Left kidney (tissue), 1 donor: ENCODE measurements at regions not wholly inside any gene's neighbourhood (a gene's known extent, or its start where the extent isn't known, plus 50 kb on each side); places are given as distances from the start of the nearest gene placed in this dataset.

Experiments used
- DNase-seq: peaks from one replicate; pipeline ENCODE4 v3.0.0-alpha.2; 2013

GRCh38 chrX:69110116-69110530 is 55.1 kb downstream of the PJA1 start:
- DNase-seq: no peak

- no peak for DNase-seq
These were observed 55.5 kb downstream of the PJA1 start for GRCh38 chrX:69109706-69110105.

GRCh38 chrX:69109036-69109663 is 56.1 kb downstream of the PJA1 start:
- no peak for DNase-seq

GRCh38 chrX:69107747-69108401 is 57.4 kb downstream of the PJA1 start:
- no peak for DNase-seq

GRCh38 chrX:69107231-69107739 is 58.0 kb downstream of the PJA1 start:
- peak; percentile 74 for DNase-seq

GRCh38 chrX:69104756-69105434 is 60.4 kb downstream of the PJA1 start:
- no peak for DNase-seq

- no peak for DNase-seq
These were observed 61.7 kb downstream of the PJA1 start for GRCh38 chrX:69103539-69103938.

GRCh38 chrX:69102612-69103194 is 62.5 kb downstream of the PJA1 start:
- no peak for DNase-seq

- DNase-seq: no peak
These were observed 63.5 kb downstream of the PJA1 start for GRCh38 chrX:69101683-69102251.

- no peak for DNase-seq
These were observed 64.8 kb downstream of the PJA1 start for GRCh38 chrX:69100478-69100877.

- DNase-seq: no peak
These were observed 67.6 kb downstream of the PJA1 start for GRCh38 chrX:69097451-69098236.

GRCh38 chrX:69096963-69097362 is 68.3 kb downstream of the PJA1 start:
- no peak for DNase-seq

- DNase-seq: no peak
These were observed 70.1 kb downstream of the PJA1 start for GRCh38 chrX:69094977-69095669.

GRCh38 chrX:69093960-69094871 is 71.0 kb downstream of the PJA1 start:
- no peak for DNase-seq

- no peak for DNase-seq
These were observed 75.2 kb downstream of the PJA1 start for GRCh38 chrX:69090022-69090421.

- DNase-seq: no peak
These were observed 76.0 kb downstream of the PJA1 start for GRCh38 chrX:69089203-69089602.

- no peak for DNase-seq
These were observed 76.9 kb downstream of the PJA1 start for GRCh38 chrX:69088171-69088938.

GRCh38 chrX:69085826-69086225 is 79.4 kb downstream of the PJA1 start:
- DNase-seq: no peak

GRCh38 chrX:69085151-69085550 is 80.1 kb downstream of the PJA1 start:
- no peak for DNase-seq
